Neural cell (in vitro differentiated cells): ENCODE measurements at regions not wholly inside any gene's neighbourhood (a gene's known extent, or its start where the extent isn't known, plus 50 kb on each side); places are given as distances from the start of the nearest gene placed in this dataset.

Experiments used
- H2AFZ ChIP-seq: fragments of 200-600, 300-800 bp; sonication (generic), shearing (Covaris generic); 2 replicates; pipeline ENCODE4 v1.6.0; 2014; ENCODE audit warnings: low read depth, mild to moderate bottlenecking, antibody characterized with exemption, low read length, moderate library complexity
- H3F3A ChIP-seq: fragments of 200-600 bp; shearing (Covaris generic); 2 replicates; pipeline ENCODE4 v1.6.1; 2016; ENCODE audit warnings: mild to moderate bottlenecking, moderate library complexity, mixed read lengths, antibody characterized with exemption, low read length; ENCODE audit not compliant: insufficient read depth, poor library complexity, severe bottlenecking
- H3K27ac ChIP-seq: fragments of 200-600, 300-800 bp; sonication (generic), shearing (Covaris generic); 2 replicates; pipeline ENCODE4 v1.5.1; 2014; ENCODE audit warnings: mild to moderate bottlenecking, low read length, moderate library complexity
- H3K27me3 ChIP-seq: fragments of 300-800, 200-600 bp; sonication (generic), shearing (Covaris generic); 2 replicates; pipeline ENCODE4 v1.6.0; 2014; ENCODE audit warnings: mild to moderate bottlenecking, low read depth, low read length, moderate library complexity; ENCODE audit not compliant: insufficient read depth
- H3K36me3 ChIP-seq: fragments of 300-800, 200-600 bp; sonication (generic), shearing (Covaris generic); 2 replicates; pipeline ENCODE4 v1.5.1; 2014; ENCODE audit warnings: mild to moderate bottlenecking, antibody characterized with exemption, low read length, moderate library complexity; ENCODE audit not compliant: insufficient read depth
- H3K4me2 ChIP-seq: fragments of 300-800, 200-600 bp; sonication (generic), shearing (Covaris generic); 2 replicates; pipeline ENCODE4 v1.6.0; 2014; ENCODE audit warnings: mild to moderate bottlenecking, low read length
- H3K4me3 ChIP-seq: fragments of 300-800, 200-600 bp; sonication (generic), shearing (Covaris generic); 2 replicates; pipeline ENCODE4 v1.5.1; 2014; ENCODE audit warnings: mild to moderate bottlenecking, low read length, moderate library complexity
- H3K79me2 ChIP-seq: fragments of 200-600 bp; shearing (Covaris generic); replicated peaks from 2 replicates; pipeline ENCODE4 v1.6.0; 2014; ENCODE audit warnings: mild to moderate bottlenecking, low read length, moderate library complexity; ENCODE audit not compliant: insufficient read depth
- H3K9ac ChIP-seq: fragments of 300-800, 200-600 bp; sonication (generic), shearing (Covaris generic); 2 replicates; pipeline ENCODE4 v1.6.1; 2016; ENCODE audit warnings: mild to moderate bottlenecking, low read length, mixed read lengths
- H3K9me2 ChIP-seq: fragments of 200-600 bp; shearing (Covaris generic); 2 replicates; pipeline ENCODE4 v1.6.1; 2016; ENCODE audit warnings: mild to moderate bottlenecking, low read length, mixed read lengths; ENCODE audit not compliant: insufficient read depth
- H3K9me3 ChIP-seq: fragments of 200-600, 300-800 bp; sonication (generic), shearing (Covaris generic); 2 replicates; pipeline ENCODE4 v1.6.1; 2016; ENCODE audit warnings: mild to moderate bottlenecking, mixed run types, low read length, moderate library complexity, mixed read lengths
- H4K20me1 ChIP-seq: fragments of 200-600 bp; shearing (Covaris generic); 2 replicates; pipeline ENCODE4 v1.6.1; 2016; ENCODE audit warnings: mild to moderate bottlenecking, mixed run types; ENCODE audit not compliant: insufficient read depth
- CTCF ChIP-seq: fragments of 450-650 bp; IDR thresholded peaks from 2 replicates; pipeline ENCODE4 v1.5.1; 2014; ENCODE audit warnings: antibody characterized with exemption, mild to moderate bottlenecking, moderate library complexity; ENCODE audit not compliant: poor library complexity, severe bottlenecking
- EP300 ChIP-seq: fragments of 450-650 bp; conservative IDR thresholded peaks from 2 replicates; pipeline ENCODE4 v1.6.1; 2014; ENCODE audit warnings: antibody characterized with exemption, mild to moderate bottlenecking, moderate library complexity; ENCODE audit not compliant: poor library complexity, severe bottlenecking
- EZH2 ChIP-seq: fragments of 200-600, 300-800 bp; shearing (Covaris generic), sonication (generic); IDR thresholded peaks from 2 replicates; pipeline ENCODE4 v1.6.1; 2014; ENCODE audit warnings: antibody characterized with exemption, low read length, borderline replicate concordance, mild to moderate bottlenecking; ENCODE audit not compliant: insufficient read depth, poor library complexity, severe bottlenecking
- MXI1 ChIP-seq: fragments of 450-650 bp; conservative IDR thresholded peaks from 2 replicates; pipeline ENCODE4 v1.6.1; 2014; ENCODE audit warnings: antibody characterized with exemption, mild to moderate bottlenecking; ENCODE audit not compliant: poor library complexity, severe bottlenecking
- POLR2AphosphoS5 ChIP-seq: IDR thresholded peaks from 2 replicates; pipeline ENCODE4 v1.6.1; 2012
- RAD21 ChIP-seq: fragments of 450-650 bp; conservative IDR thresholded peaks from 2 replicates; pipeline ENCODE4 v1.6.1; 2014; ENCODE audit warnings: antibody characterized with exemption, mild to moderate bottlenecking, moderate library complexity
- REST ChIP-seq: IDR thresholded peaks from 2 replicates; pipeline ENCODE4 v1.6.1; 2012; ENCODE audit warnings: borderline replicate concordance
- SMC3 ChIP-seq: fragments of 450-650 bp; conservative IDR thresholded peaks from 2 replicates; pipeline ENCODE4 v1.6.1; 2014; ENCODE audit warnings: antibody characterized with exemption, mild to moderate bottlenecking, moderate library complexity; ENCODE audit not compliant: poor library complexity
- TAF1 ChIP-seq: IDR thresholded peaks from 2 replicates; pipeline ENCODE4 v1.6.1; 2012; ENCODE audit warnings: low read depth

- H3K4me3 ChIP-seq, result no peak overlapping the region
- no peak overlapping the region for H3K9ac ChIP-seq
- no peaks in the 10 kb centered on the region for H3K27me3 ChIP-seq
- no peaks in the 10 kb centered on the region for H4K20me1 ChIP-seq
- H3K9me2 ChIP-seq, result no peaks in the 10 kb centered on the region
- H2AFZ ChIP-seq, result no peak overlapping the region
- no peaks in the 10 kb centered on the region for H3K9me3 ChIP-seq
- H3F3A ChIP-seq, result no peaks in the 10 kb centered on the region
- H3K36me3 ChIP-seq, result no peaks in the 10 kb centered on the region
- TF ChIP-seq POLR2AphosphoS5 (no peak), REST (no peak), EZH2 (no peak), EP300 (no peak), RAD21 (no peak), SMC3 (no peak), CTCF (no peak), TAF1 (no peak), MXI1 (no peak)
- H3K27ac ChIP-seq, result no peak overlapping the region
- H3K4me2 ChIP-seq, result no peak overlapping the region
- H3K79me2 ChIP-seq, result no peaks in the 10 kb centered on the region
Measured at GRCh38 chr11:96524475-96524874, 134.7 kb downstream of the JRKL start.

GRCh38 chr11:96530473-96530872 is 140.7 kb downstream of the JRKL start:
- H3F3A ChIP-seq, result no peaks in the 10 kb centered on the region
- H2AFZ ChIP-seq, result no peak overlapping the region
- H3K4me3 ChIP-seq, result no peak overlapping the region
- no peaks in the 10 kb centered on the region for H3K9me3 ChIP-seq
- no peaks in the 10 kb centered on the region for H4K20me1 ChIP-seq
- H3K27ac ChIP-seq, result no peak overlapping the region
- H3K79me2 ChIP-seq, result no peaks in the 10 kb centered on the region
- H3K9me2 ChIP-seq, result no peaks in the 10 kb centered on the region
- no peaks in the 10 kb centered on the region for H3K36me3 ChIP-seq
- H3K4me2 ChIP-seq, result no peak overlapping the region
- no peak overlapping the region for H3K9ac ChIP-seq
- no peak for TF ChIP-seq EP300
- no peak for TF ChIP-seq SMC3
- no peak for TF ChIP-seq MXI1
- TF ChIP-seq POLR2AphosphoS5, result no peak
- TF ChIP-seq EZH2, result no peak
- no peak for TF ChIP-seq RAD21
- TF ChIP-seq REST, result no peak
- TF ChIP-seq CTCF, result no peak
- TF ChIP-seq TAF1, result no peak
- no peaks in the 10 kb centered on the region for H3K27me3 ChIP-seq
